ENCODE measurements at regions not wholly inside any gene's neighbourhood (a gene's known extent, or its start where the extent isn't known, plus 50 kb on each side); places are given as distances from the start of the nearest gene placed in this dataset.

DNA sequence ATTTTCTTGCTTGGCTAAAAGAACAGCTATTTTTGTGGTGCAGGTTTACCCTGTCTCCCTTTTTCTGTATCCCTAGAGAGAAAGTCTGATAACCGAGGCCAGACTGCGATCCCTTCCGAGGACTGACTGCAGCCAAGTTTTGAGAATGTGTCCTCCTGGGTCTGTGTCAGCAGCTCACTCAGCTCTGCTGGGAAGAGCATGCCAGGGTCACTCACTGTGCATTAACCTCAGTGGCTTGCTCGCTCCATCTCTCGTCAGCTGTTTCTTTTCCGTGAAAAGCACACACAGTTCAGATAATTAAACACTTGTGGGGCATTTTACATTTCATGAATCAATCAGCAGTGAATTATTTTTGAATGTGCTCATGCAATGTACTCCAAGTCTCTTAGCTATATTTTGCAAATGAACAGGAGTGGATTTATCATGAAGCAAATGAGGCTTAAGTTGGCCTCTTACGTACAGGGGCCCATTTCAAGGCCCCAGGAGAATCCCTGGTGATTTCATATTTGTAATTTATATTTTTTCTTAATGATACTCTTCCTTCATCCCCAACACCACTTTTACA is 252.1 kb downstream of the SMARCA2 start:
- TF ChIP-seq, protein P1, sequence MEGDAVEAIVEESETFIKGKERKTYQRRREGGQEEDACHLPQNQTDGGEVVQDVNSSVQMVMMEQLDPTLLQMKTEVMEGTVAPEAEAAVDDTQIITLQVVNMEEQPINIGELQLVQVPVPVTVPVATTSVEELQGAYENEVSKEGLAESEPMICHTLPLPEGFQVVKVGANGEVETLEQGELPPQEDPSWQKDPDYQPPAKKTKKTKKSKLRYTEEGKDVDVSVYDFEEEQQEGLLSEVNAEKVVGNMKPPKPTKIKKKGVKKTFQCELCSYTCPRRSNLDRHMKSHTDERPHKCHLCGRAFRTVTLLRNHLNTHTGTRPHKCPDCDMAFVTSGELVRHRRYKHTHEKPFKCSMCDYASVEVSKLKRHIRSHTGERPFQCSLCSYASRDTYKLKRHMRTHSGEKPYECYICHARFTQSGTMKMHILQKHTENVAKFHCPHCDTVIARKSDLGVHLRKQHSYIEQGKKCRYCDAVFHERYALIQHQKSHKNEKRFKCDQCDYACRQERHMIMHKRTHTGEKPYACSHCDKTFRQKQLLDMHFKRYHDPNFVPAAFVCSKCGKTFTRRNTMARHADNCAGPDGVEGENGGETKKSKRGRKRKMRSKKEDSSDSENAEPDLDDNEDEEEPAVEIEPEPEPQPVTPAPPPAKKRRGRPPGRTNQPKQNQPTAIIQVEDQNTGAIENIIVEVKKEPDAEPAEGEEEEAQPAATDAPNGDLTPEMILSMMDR (conservative IDR thresholded peaks at IDR 0.05; ENCODE audit: low read depth, low read length): no peak
- no peak for TF ChIP-seq USF2 (IDR thresholded peaks at IDR 0.05; ENCODE audit: low read depth, low read length)
- no peak for TF ChIP-seq SMC3 (IDR thresholded peaks at IDR 0.05; ENCODE audit: low read depth, low read length)

Measured in IMR-90 (cell line).